ENCODE measurements at regions not wholly inside any gene's neighbourhood (a gene's known extent, or its start where the extent isn't known, plus 50 kb on each side); places are given as distances from the start of the nearest gene placed in this dataset.

- no peak overlapping the region for H3K4me3 ChIP-seq (ENCODE audit: low read length)
- no peak for DNase-seq (ENCODE audit: low read depth)
- TF ChIP-seq CTCF (conservative IDR thresholded peaks at IDR 0.05; ENCODE audit: low read length): no peak
These were observed 1091.7 kb downstream of the TDRD15 start for GRCh38 chr2:22215517-22215916.

- no peak for TF ChIP-seq CTCF (conservative IDR thresholded peaks at IDR 0.05; ENCODE audit: low read length)
- DNase-seq (ENCODE audit: low read depth): no peak
- H3K4me3 ChIP-seq (ENCODE audit: low read length): no peak overlapping the region
These were observed 1094.1 kb downstream of the TDRD15 start for GRCh38 chr2:22217881-22218280.

GRCh38 chr2:22221006-22221405, 1097.2 kb downstream of the TDRD15 start:
- no peak overlapping the region for H3K4me3 ChIP-seq (ENCODE audit: low read length)
- TF ChIP-seq CTCF (conservative IDR thresholded peaks at IDR 0.05; ENCODE audit: low read length): no peak
- DNase-seq (ENCODE audit: low read depth): no peak

GRCh38 chr2:22238967-22239366, 1115.2 kb downstream of the TDRD15 start:
- TF ChIP-seq CTCF (conservative IDR thresholded peaks at IDR 0.05; ENCODE audit: low read length): no peak
- DNase-seq (ENCODE audit: low read depth): no peak
- H3K4me3 ChIP-seq (ENCODE audit: low read length): no peak overlapping the region

GRCh38 chr2:22247466-22247865, 1123.7 kb downstream of the TDRD15 start:
- no peak for TF ChIP-seq CTCF (conservative IDR thresholded peaks at IDR 0.05; ENCODE audit: low read length)

GRCh38 chr2:22248851-22249250, 1125.1 kb downstream of the TDRD15 start:
- DNase-seq (ENCODE audit: low read depth): no peak
- no peak overlapping the region for H3K4me3 ChIP-seq (ENCODE audit: low read length)
- no peak for TF ChIP-seq CTCF (conservative IDR thresholded peaks at IDR 0.05; ENCODE audit: low read length)

More at GRCh38 chr2:22247466-22247865, 1123.7 kb downstream of the TDRD15 start:
- H3K4me3 ChIP-seq (ENCODE audit: low read length): no peak overlapping the region
- DNase-seq (ENCODE audit: low read depth): no peak

GRCh38 chr2:22253171-22253570, 1129.4 kb downstream of the TDRD15 start:
- H3K4me3 ChIP-seq (ENCODE audit: low read length): no peak overlapping the region
- DNase-seq (ENCODE audit: low read depth): no peak
- no peak for TF ChIP-seq CTCF (conservative IDR thresholded peaks at IDR 0.05; ENCODE audit: low read length)

All from AG10803 (cell line).